Limb (tissue), 2 donors: ENCODE measurements at regions not wholly inside any gene's neighbourhood (a gene's known extent, or its start where the extent isn't known, plus 50 kb on each side); places are given as distances from the start of the nearest gene placed in this dataset.

Experiments
- DNase-seq, 2 donors: peaks; one replicate each; pipeline ENCODE4 v3.0.0-alpha.2; 2016; ENCODE audit errors: extremely low spot score in 2 of 2

GRCh38 chr20:60667641-60668040 is 584.4 kb upstream of the CDH4 start:
- DNase-seq: no peak

GRCh38 chr20:60669211-60669610 is 582.9 kb upstream of the CDH4 start:
- peak in 1 of 2 donors; percentile 15 for DNase-seq

- no peak for DNase-seq
These were observed 576.0 kb upstream of the CDH4 start for GRCh38 chr20:60676011-60676410.

- no peak for DNase-seq
These were observed 574.2 kb upstream of the CDH4 start for GRCh38 chr20:60677819-60678218.

GRCh38 chr20:60680554-60680953 is 571.5 kb upstream of the CDH4 start:
- DNase-seq: no peak

- DNase-seq: no peak
These were observed 564.8 kb upstream of the CDH4 start for GRCh38 chr20:60687213-60687612.

GRCh38 chr20:60690771-60691170 is 561.3 kb upstream of the CDH4 start:
- peak in 1 of 2 donors; percentile 20 for DNase-seq

GRCh38 chr20:60691966-60692615 is 560.0 kb upstream of the CDH4 start:
- DNase-seq: no peak

GRCh38 chr20:60693496-60694133 is 558.4 kb upstream of the CDH4 start:
- DNase-seq: no peak

- no peak for DNase-seq
These were observed 557.3 kb upstream of the CDH4 start for GRCh38 chr20:60694763-60695162.

- DNase-seq: no peak
These were observed 556.6 kb upstream of the CDH4 start for GRCh38 chr20:60695226-60696000.

GRCh38 chr20:60697252-60697651 is 554.8 kb upstream of the CDH4 start:
- DNase-seq: no peak

- DNase-seq: no peak
These were observed 551.3 kb upstream of the CDH4 start for GRCh38 chr20:60700728-60701127.

GRCh38 chr20:60704147-60704546 is 547.9 kb upstream of the CDH4 start:
- DNase-seq: no peak

GRCh38 chr20:60713396-60713795 is 538.7 kb upstream of the CDH4 start:
- no peak for DNase-seq

GRCh38 chr20:60715172-60715571 is 536.9 kb upstream of the CDH4 start:
- no peak for DNase-seq

- no peak for DNase-seq
These were observed 533.1 kb upstream of the CDH4 start for GRCh38 chr20:60718743-60719480.

- DNase-seq: no peak
These were observed 526.7 kb upstream of the CDH4 start for GRCh38 chr20:60725311-60725906.

- DNase-seq: no peak
These were observed 524.6 kb upstream of the CDH4 start for GRCh38 chr20:60727425-60727824.

GRCh38 chr20:60728705-60729104 is 523.4 kb upstream of the CDH4 start:
- no peak for DNase-seq

- no peak for DNase-seq
These were observed 522.7 kb upstream of the CDH4 start for GRCh38 chr20:60729135-60729900.
